ENCODE measurements at regions not wholly inside any gene's neighbourhood (a gene's known extent, or its start where the extent isn't known, plus 50 kb on each side); places are given as distances from the start of the nearest gene placed in this dataset.

GRCh38 chr12:128205145-128205544 is 61.8 kb upstream of the TMEM132C start:
- intact Hi-C loops (cut with DNase I) = no loop called here
- peaks cover 0 to 7% (median 0%) of the 10 kb centered on the region in 3 donors for H3K9me3 ChIP-seq (replicated peaks in 1 of 3)
- H3K4me3 ChIP-seq = no peak overlapping the region
- no peak for DNase-seq
- 72 to 91% (median 77%) methylated on average over 3 of the region's 3 CpGs for WGBS, 4 donors
- no peaks in the 10 kb centered on the region for H3K4me1 ChIP-seq (replicated peaks in 1 of 2)
- H3K36me3 ChIP-seq (replicated peaks in 1 of 2) = no peaks in the 10 kb centered on the region
- TF ChIP-seq POLR2A (IDR thresholded peaks at IDR 0.05) (no peak), CTCF (IDR thresholded peaks at IDR 0.05) (no peak)
- H3K27me3 ChIP-seq = no peaks in the 10 kb centered on the region
- no peak overlapping the region for H3K27ac ChIP-seq

DNA sequence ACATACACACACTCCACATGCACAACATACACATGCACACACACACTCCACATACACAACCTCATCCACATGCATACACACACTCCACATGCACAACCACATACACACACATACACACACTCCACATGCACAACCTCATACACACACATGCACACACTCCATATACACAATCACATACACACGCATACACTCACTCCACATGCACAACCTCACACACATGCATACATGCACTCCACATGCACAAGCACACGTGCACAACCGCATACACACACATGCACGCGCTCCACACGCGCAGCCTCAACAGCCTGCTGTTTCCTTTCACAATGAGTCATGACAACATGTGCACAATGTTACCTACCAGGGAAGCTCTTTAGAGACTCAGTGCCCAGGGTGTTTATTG is 61.2 kb upstream of the TMEM132C start:
- intact Hi-C loops (cut with DNase I) = no loop called here
- Histone ChIP-seq H3K9me3 (replicated peaks in 1 of 3) (peaks cover 0 to 7% (median 0%) of the 10 kb centered on the region in 3 donors), H3K4me1 (replicated peaks in 1 of 2) (no peaks in the 10 kb centered on the region), H3K4me3 (no peak overlapping the region), H3K27ac (no peak overlapping the region), H3K27me3 (no peaks in the 10 kb centered on the region), H3K36me3 (replicated peaks in 1 of 2) (no peaks in the 10 kb centered on the region)
- TF ChIP-seq POLR2A (IDR thresholded peaks at IDR 0.05) (no peak), CTCF (IDR thresholded peaks at IDR 0.05) (no peak)
- WGBS, 4 donors = 80 to 97% (median 95%) methylated on average over 7 of the region's 7 CpGs
- DNase-seq = no peak

Small RNA genes lying in the stretch of these regions (small RNA-seq; reads per million reads assigned to genes)
- 0 reads per million in 2 donors for gene AC006065.2
- gene AC073913.2 = 0 reads per million in 2 donors
- gene HSPE1P20 = 0 reads per million in 2 donors
- gene RF00019 = 0 reads per million in 2 donors
- 0 reads per million in 2 donors for gene RNU1-104P

Measured in adrenal gland (tissue), 9 donors.